ENCODE measurements at regions not wholly inside any gene's neighbourhood (a gene's known extent, or its start where the extent isn't known, plus 50 kb on each side); places are given as distances from the start of the nearest gene placed in this dataset.

GRCh38 chr14:58876608-58877007 is 238.8 kb downstream of the DACT1 start:
- Histone ChIP-seq H3K27me3 (ENCODE audit: control insufficient read depth in 1 of 2, insufficient read depth in 2 of 2, low read length in 2 of 2) (no peaks in the 10 kb centered on the region), H3K4me1 (ENCODE audit: control insufficient read depth in 2 of 2, insufficient read depth in 2 of 2, low read length in 1 of 2) (no peaks in the 10 kb centered on the region), H3K4me3 (ENCODE audit: low read depth in 1 of 2, low read length in 2 of 2) (no peak overlapping the region), H3K27ac (ENCODE audit: low read depth in 2 of 2, low read length in 1 of 2) (no peak overlapping the region), H3K36me3 (ENCODE audit: control insufficient read depth in 2 of 2, insufficient read depth in 2 of 2, low read length in 1 of 2) (no peaks in the 10 kb centered on the region), H3K9me3 (ENCODE audit: control insufficient read depth in 2 of 2, insufficient read depth in 1 of 2, low read depth in 1 of 2, low read length in 1 of 2) (no peaks in the 10 kb centered on the region)

GRCh38 chr14:58878439-58879139 is 240.8 kb downstream of the DACT1 start:
- Histone ChIP-seq H3K9me3 (ENCODE audit: control insufficient read depth in 2 of 2, insufficient read depth in 1 of 2, low read depth in 1 of 2, low read length in 1 of 2) (no peaks in the 10 kb centered on the region), H3K4me3 (ENCODE audit: low read depth in 1 of 2, low read length in 2 of 2) (no peak overlapping the region), H3K27ac (ENCODE audit: low read depth in 2 of 2, low read length in 1 of 2) (no peak overlapping the region), H3K36me3 (ENCODE audit: control insufficient read depth in 2 of 2, insufficient read depth in 2 of 2, low read length in 1 of 2) (no peaks in the 10 kb centered on the region), H3K4me1 (ENCODE audit: control insufficient read depth in 2 of 2, insufficient read depth in 2 of 2, low read length in 1 of 2) (no peaks in the 10 kb centered on the region), H3K27me3 (ENCODE audit: control insufficient read depth in 1 of 2, insufficient read depth in 2 of 2, low read length in 2 of 2) (no peaks in the 10 kb centered on the region)
- WGBS, 2 donors, result 70 to 77% methylated on average over 2 of the region's 2 CpGs

DNA sequence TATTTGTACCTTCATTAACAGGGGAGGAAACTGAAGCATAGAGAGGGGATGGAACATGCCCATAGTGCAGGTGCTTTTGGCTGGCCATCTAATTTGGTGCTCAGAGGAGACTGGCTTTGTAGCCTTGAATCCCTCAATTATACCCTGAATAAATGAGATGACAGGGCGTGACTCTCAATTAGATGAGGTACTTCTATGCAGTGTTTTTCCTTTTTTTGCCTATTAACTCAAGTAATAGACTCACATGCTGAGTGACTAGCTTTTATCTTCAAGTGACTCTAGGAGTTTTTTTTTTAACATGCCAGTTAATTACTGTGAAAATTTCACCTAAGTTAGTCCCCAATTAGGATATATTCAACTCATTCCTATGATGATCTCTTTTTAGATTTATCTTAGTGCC is 243.7 kb downstream of the DACT1 start:
- H3K4me1 ChIP-seq (ENCODE audit: control insufficient read depth in 2 of 2, insufficient read depth in 2 of 2, low read length in 1 of 2), result no peaks in the 10 kb centered on the region
- no peak overlapping the region for H3K4me3 ChIP-seq (ENCODE audit: low read depth in 1 of 2, low read length in 2 of 2)
- WGBS, 2 donors, result 79 to 82% methylated on average over 1 of the region's 1 CpG
- no peaks in the 10 kb centered on the region for H3K9me3 ChIP-seq (ENCODE audit: control insufficient read depth in 2 of 2, insufficient read depth in 1 of 2, low read depth in 1 of 2, low read length in 1 of 2)
- H3K27ac ChIP-seq (ENCODE audit: low read depth in 2 of 2, low read length in 1 of 2), result no peak overlapping the region
- no peaks in the 10 kb centered on the region for H3K36me3 ChIP-seq (ENCODE audit: control insufficient read depth in 2 of 2, insufficient read depth in 2 of 2, low read length in 1 of 2)
- H3K27me3 ChIP-seq (ENCODE audit: control insufficient read depth in 1 of 2, insufficient read depth in 2 of 2, low read length in 2 of 2), result no peaks in the 10 kb centered on the region

DNA sequence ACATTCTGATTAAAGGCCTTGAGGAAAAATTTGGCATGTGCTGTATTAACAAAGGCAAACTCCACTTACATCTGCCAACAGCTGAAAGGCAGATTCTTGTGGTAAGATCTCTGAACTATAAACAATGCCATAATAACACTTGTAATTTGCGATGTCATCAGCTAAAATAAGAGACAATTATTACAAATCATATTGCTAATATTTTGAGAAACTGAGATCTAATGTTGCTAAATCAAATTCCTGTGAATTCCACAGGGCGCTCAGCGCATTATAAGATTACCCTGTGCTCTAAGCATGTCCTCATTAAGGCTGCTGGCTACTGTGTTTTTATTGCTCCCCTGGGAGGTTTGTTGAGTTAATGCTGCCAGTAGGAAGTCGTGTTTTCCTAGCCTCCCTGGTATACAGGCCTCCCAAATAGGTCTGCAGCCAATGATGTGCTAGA is 244.8 kb downstream of the DACT1 start:
- H3K27me3 ChIP-seq (ENCODE audit: control insufficient read depth in 1 of 2, insufficient read depth in 2 of 2, low read length in 2 of 2), result no peaks in the 10 kb centered on the region
- no peaks in the 10 kb centered on the region for H3K4me1 ChIP-seq (ENCODE audit: control insufficient read depth in 2 of 2, insufficient read depth in 2 of 2, low read length in 1 of 2)
- 40 to 56% methylated on average over 4 of the region's 4 CpGs for WGBS, 2 donors
- no peaks in the 10 kb centered on the region for H3K9me3 ChIP-seq (ENCODE audit: control insufficient read depth in 2 of 2, insufficient read depth in 1 of 2, low read depth in 1 of 2, low read length in 1 of 2)
- no peak overlapping the region for H3K4me3 ChIP-seq (ENCODE audit: low read depth in 1 of 2, low read length in 2 of 2)
- H3K36me3 ChIP-seq (ENCODE audit: control insufficient read depth in 2 of 2, insufficient read depth in 2 of 2, low read length in 1 of 2), result no peaks in the 10 kb centered on the region
- no peak overlapping the region for H3K27ac ChIP-seq (ENCODE audit: low read depth in 2 of 2, low read length in 1 of 2)

- Histone ChIP-seq H3K4me3 (ENCODE audit: low read depth in 1 of 2, low read length in 2 of 2) (no peak overlapping the region), H3K27ac (ENCODE audit: low read depth in 2 of 2, low read length in 1 of 2) (no peak overlapping the region), H3K9me3 (ENCODE audit: control insufficient read depth in 2 of 2, insufficient read depth in 1 of 2, low read depth in 1 of 2, low read length in 1 of 2) (no peaks in the 10 kb centered on the region), H3K36me3 (ENCODE audit: control insufficient read depth in 2 of 2, insufficient read depth in 2 of 2, low read length in 1 of 2) (no peaks in the 10 kb centered on the region), H3K27me3 (ENCODE audit: control insufficient read depth in 1 of 2, insufficient read depth in 2 of 2, low read length in 2 of 2) (no peaks in the 10 kb centered on the region), H3K4me1 (ENCODE audit: control insufficient read depth in 2 of 2, insufficient read depth in 2 of 2, low read length in 1 of 2) (no peaks in the 10 kb centered on the region)
- WGBS, 2 donors, result 77 to 87% methylated on average over 2 of the region's 2 CpGs
Observed at GRCh38 chr14:58884442-58884841, 246.7 kb downstream of the DACT1 start.

DNA sequence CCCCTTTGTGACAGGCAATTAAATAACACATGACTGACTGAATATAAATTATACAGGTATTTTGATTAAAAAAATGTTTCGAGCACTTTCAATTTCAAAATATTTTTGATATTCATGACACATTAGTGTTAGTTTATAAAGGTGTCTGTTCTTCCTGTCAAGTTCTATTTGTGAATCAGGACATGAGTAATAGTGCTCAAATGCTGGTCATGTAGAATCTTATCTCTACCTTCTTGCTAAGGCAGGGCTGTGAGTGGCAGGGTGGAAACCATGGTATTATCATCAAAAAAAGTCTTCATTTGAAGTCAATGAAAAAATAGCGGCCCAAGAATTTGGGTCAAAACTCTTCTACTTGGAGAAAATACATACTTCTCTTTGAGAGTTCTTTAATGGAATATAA is 250.2 kb downstream of the DACT1 start:
- no peaks in the 10 kb centered on the region for H3K36me3 ChIP-seq (ENCODE audit: control insufficient read depth in 2 of 2, insufficient read depth in 2 of 2, low read length in 1 of 2)
- whole genome bisulfite sequencing, 2 donors, result 87 to 90% methylated on average over 2 of the region's 2 CpGs
- no peak overlapping the region for H3K27ac ChIP-seq (ENCODE audit: low read depth in 2 of 2, low read length in 1 of 2)
- no peaks in the 10 kb centered on the region for H3K9me3 ChIP-seq (ENCODE audit: control insufficient read depth in 2 of 2, insufficient read depth in 1 of 2, low read depth in 1 of 2, low read length in 1 of 2)
- H3K4me3 ChIP-seq (ENCODE audit: low read depth in 1 of 2, low read length in 2 of 2), result no peak overlapping the region
- H3K27me3 ChIP-seq (ENCODE audit: control insufficient read depth in 1 of 2, insufficient read depth in 2 of 2, low read length in 2 of 2), result no peaks in the 10 kb centered on the region
- H3K4me1 ChIP-seq (ENCODE audit: control insufficient read depth in 2 of 2, insufficient read depth in 2 of 2, low read length in 1 of 2), result no peaks in the 10 kb centered on the region

DNA sequence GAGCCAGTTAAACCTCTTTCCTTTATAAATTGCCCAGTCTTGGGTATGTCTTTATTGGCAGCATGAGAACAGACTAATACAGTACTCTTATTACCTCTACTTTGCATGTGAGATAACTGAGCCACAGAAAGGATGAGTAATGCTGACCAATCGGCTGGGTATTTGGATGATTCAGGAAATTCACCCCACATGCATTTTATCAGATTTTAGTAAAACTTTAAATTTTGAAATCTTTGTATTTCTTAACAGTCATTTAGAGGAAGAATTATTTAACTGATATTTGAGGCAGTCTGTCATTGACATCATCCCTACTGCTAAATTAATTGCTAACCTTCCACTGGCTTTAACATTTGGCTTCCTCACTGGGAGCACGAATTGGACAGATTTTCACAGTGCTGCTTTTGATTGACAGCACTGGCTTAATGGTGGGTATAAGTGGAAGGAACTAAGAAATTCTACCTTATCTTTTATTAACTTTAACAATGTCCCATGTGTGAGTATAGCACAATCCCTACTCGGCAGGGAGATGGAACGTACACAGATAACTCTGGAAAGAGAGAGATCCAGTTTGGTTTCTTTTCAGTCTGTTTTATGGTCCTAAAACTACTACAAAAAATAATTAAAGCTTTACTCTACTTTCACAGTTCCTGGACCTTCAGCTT is 261.0 kb downstream of the DACT1 start:
- no peak overlapping the region for H3K27ac ChIP-seq (ENCODE audit: low read depth in 2 of 2, low read length in 1 of 2)

GRCh38 chr14:58899317-58899713 is 261.6 kb downstream of the DACT1 start:
- Histone ChIP-seq H3K27me3 (ENCODE audit: control insufficient read depth in 1 of 2, insufficient read depth in 2 of 2, low read length in 2 of 2) (no peaks in the 10 kb centered on the region), H3K4me1 (ENCODE audit: control insufficient read depth in 2 of 2, insufficient read depth in 2 of 2, low read length in 1 of 2) (no peaks in the 10 kb centered on the region), H3K4me3 (ENCODE audit: low read depth in 1 of 2, low read length in 2 of 2) (no peak overlapping the region), H3K27ac (ENCODE audit: low read depth in 2 of 2, low read length in 1 of 2) (no peak overlapping the region), H3K9me3 (ENCODE audit: control insufficient read depth in 2 of 2, insufficient read depth in 1 of 2, low read depth in 1 of 2, low read length in 1 of 2) (no peaks in the 10 kb centered on the region), H3K36me3 (ENCODE audit: control insufficient read depth in 2 of 2, insufficient read depth in 2 of 2, low read length in 1 of 2) (no peaks in the 10 kb centered on the region)
- 69 to 77% methylated on average over 3 of the region's 3 CpGs for WGBS, 2 donors

More for the DNA sequence above, 261.0 kb downstream of the DACT1 start:
- H3K36me3 ChIP-seq (ENCODE audit: control insufficient read depth in 2 of 2, insufficient read depth in 2 of 2, low read length in 1 of 2), result no peaks in the 10 kb centered on the region
- H3K9me3 ChIP-seq (ENCODE audit: control insufficient read depth in 2 of 2, insufficient read depth in 1 of 2, low read depth in 1 of 2, low read length in 1 of 2), result no peaks in the 10 kb centered on the region
- 67 to 68% methylated on average over 4 of the region's 4 CpGs for WGBS, 2 donors
- no peaks in the 10 kb centered on the region for H3K4me1 ChIP-seq (ENCODE audit: control insufficient read depth in 2 of 2, insufficient read depth in 2 of 2, low read length in 1 of 2)
- no peak overlapping the region for H3K4me3 ChIP-seq (ENCODE audit: low read depth in 1 of 2, low read length in 2 of 2)
- H3K27me3 ChIP-seq (ENCODE audit: control insufficient read depth in 1 of 2, insufficient read depth in 2 of 2, low read length in 2 of 2), result no peaks in the 10 kb centered on the region

DNA sequence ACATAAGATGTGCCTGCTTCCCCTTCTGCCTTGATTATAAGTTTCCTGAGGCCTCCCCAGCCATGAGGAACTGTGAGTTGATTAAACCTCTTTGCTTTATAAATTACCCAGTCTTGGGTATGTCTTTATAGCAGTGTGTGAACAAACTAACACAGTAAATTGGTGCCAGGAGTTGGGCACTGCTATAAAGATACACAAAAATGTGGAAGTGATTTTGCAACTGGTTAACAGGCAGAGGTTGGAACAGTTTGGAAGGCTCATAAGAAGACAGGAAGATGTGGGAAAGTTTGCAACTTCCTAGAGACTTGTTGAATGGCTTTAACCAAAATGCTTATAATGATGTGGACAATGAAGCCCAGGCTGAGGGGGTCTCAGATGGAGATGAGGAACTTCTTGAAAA is 264.1 kb downstream of the DACT1 start:
- Histone ChIP-seq H3K4me1 (ENCODE audit: control insufficient read depth in 2 of 2, insufficient read depth in 2 of 2, low read length in 1 of 2) (no peaks in the 10 kb centered on the region), H3K27ac (ENCODE audit: low read depth in 2 of 2, low read length in 1 of 2) (no peak overlapping the region), H3K9me3 (ENCODE audit: control insufficient read depth in 2 of 2, insufficient read depth in 1 of 2, low read depth in 1 of 2, low read length in 1 of 2) (no peaks in the 10 kb centered on the region), H3K27me3 (ENCODE audit: control insufficient read depth in 1 of 2, insufficient read depth in 2 of 2, low read length in 2 of 2) (no peaks in the 10 kb centered on the region), H3K4me3 (ENCODE audit: low read depth in 1 of 2, low read length in 2 of 2) (no peak overlapping the region), H3K36me3 (ENCODE audit: control insufficient read depth in 2 of 2, insufficient read depth in 2 of 2, low read length in 1 of 2) (no peaks in the 10 kb centered on the region)

GRCh38 chr14:58904776-58905175 is 267.0 kb downstream of the DACT1 start:
- 53 to 74% methylated on average over 1 of the region's 1 CpG for WGBS, 2 donors
- Histone ChIP-seq H3K27ac (ENCODE audit: low read depth in 2 of 2, low read length in 1 of 2) (no peak overlapping the region), H3K9me3 (ENCODE audit: control insufficient read depth in 2 of 2, insufficient read depth in 1 of 2, low read depth in 1 of 2, low read length in 1 of 2) (no peaks in the 10 kb centered on the region), H3K27me3 (ENCODE audit: control insufficient read depth in 1 of 2, insufficient read depth in 2 of 2, low read length in 2 of 2) (no peaks in the 10 kb centered on the region), H3K4me3 (ENCODE audit: low read depth in 1 of 2, low read length in 2 of 2) (no peak overlapping the region), H3K36me3 (ENCODE audit: control insufficient read depth in 2 of 2, insufficient read depth in 2 of 2, low read length in 1 of 2) (no peaks in the 10 kb centered on the region), H3K4me1 (ENCODE audit: control insufficient read depth in 2 of 2, insufficient read depth in 2 of 2, low read length in 1 of 2) (no peaks in the 10 kb centered on the region)

Measured in esophagus (tissue), 2 donors.